ENCODE measurements at regions not wholly inside any gene's neighbourhood (a gene's known extent, or its start where the extent isn't known, plus 50 kb on each side); places are given as distances from the start of the nearest gene placed in this dataset.

DNA sequence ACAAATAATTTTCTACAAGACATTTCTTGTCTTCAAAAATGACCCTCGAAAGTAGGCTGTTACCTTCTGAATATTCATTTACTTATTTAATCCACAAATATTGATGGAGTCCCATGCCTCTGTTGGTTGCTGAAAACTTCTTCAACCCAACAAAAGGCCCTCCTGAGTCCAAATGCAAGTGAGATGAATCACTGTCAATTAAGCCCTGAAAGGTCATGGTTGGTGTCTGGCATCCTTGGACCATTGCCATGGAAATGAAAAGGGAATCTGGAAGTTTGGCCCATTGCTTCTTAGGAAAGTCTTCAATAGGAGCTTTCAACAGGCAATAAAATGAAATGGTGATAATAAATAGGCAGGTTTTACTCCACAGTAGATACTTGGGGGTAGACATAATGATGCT lies 364.7 kb upstream of the DYNLRB2 start:
- TF ChIP-seq, protein P1, sequence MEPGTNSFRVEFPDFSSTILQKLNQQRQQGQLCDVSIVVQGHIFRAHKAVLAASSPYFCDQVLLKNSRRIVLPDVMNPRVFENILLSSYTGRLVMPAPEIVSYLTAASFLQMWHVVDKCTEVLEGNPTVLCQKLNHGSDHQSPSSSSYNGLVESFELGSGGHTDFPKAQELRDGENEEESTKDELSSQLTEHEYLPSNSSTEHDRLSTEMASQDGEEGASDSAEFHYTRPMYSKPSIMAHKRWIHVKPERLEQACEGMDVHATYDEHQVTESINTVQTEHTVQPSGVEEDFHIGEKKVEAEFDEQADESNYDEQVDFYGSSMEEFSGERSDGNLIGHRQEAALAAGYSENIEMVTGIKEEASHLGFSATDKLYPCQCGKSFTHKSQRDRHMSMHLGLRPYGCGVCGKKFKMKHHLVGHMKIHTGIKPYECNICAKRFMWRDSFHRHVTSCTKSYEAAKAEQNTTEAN (CRISPR knock-in tag; IDR thresholded peaks at IDR 0.05) = no peak
- TF ChIP-seq, protein P2, sequence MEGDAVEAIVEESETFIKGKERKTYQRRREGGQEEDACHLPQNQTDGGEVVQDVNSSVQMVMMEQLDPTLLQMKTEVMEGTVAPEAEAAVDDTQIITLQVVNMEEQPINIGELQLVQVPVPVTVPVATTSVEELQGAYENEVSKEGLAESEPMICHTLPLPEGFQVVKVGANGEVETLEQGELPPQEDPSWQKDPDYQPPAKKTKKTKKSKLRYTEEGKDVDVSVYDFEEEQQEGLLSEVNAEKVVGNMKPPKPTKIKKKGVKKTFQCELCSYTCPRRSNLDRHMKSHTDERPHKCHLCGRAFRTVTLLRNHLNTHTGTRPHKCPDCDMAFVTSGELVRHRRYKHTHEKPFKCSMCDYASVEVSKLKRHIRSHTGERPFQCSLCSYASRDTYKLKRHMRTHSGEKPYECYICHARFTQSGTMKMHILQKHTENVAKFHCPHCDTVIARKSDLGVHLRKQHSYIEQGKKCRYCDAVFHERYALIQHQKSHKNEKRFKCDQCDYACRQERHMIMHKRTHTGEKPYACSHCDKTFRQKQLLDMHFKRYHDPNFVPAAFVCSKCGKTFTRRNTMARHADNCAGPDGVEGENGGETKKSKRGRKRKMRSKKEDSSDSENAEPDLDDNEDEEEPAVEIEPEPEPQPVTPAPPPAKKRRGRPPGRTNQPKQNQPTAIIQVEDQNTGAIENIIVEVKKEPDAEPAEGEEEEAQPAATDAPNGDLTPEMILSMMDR (IDR thresholded peaks at IDR 0.05) = no peak
- TF ChIP-seq ZNF317 (CRISPR knock-in tag; IDR thresholded peaks at IDR 0.05; ENCODE audit: borderline replicate concordance, low read depth) (no peak), ZNF263 (CRISPR knock-in tag; IDR thresholded peaks at IDR 0.05; ENCODE audit: low read depth) (no peak), ETV6 (CRISPR knock-in tag; IDR thresholded peaks at IDR 0.05) (no peak)
- TF ChIP-seq, protein P3, sequence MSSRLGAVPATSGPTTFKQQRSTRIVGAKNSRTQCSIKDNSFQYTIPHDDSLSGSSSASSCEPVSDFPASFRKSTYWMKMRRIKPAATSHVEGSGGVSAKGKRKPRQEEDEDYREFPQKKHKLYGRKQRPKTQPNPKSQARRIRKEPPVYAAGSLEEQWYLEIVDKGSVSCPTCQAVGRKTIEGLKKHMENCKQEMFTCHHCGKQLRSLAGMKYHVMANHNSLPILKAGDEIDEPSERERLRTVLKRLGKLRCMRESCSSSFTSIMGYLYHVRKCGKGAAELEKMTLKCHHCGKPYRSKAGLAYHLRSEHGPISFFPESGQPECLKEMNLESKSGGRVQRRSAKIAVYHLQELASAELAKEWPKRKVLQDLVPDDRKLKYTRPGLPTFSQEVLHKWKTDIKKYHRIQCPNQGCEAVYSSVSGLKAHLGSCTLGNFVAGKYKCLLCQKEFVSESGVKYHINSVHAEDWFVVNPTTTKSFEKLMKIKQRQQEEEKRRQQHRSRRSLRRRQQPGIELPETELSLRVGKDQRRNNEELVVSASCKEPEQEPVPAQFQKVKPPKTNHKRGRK (CRISPR knock-in tag; IDR thresholded peaks at IDR 0.05; ENCODE audit: borderline replicate concordance) = no peak
- TF ChIP-seq, protein P4, sequence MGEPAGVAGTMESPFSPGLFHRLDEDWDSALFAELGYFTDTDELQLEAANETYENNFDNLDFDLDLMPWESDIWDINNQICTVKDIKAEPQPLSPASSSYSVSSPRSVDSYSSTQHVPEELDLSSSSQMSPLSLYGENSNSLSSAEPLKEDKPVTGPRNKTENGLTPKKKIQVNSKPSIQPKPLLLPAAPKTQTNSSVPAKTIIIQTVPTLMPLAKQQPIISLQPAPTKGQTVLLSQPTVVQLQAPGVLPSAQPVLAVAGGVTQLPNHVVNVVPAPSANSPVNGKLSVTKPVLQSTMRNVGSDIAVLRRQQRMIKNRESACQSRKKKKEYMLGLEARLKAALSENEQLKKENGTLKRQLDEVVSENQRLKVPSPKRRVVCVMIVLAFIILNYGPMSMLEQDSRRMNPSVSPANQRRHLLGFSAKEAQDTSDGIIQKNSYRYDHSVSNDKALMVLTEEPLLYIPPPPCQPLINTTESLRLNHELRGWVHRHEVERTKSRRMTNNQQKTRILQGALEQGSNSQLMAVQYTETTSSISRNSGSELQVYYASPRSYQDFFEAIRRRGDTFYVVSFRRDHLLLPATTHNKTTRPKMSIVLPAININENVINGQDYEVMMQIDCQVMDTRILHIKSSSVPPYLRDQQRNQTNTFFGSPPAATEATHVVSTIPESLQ (CRISPR knock-in tag; IDR thresholded peaks at IDR 0.05) = no peak
- TF ChIP-seq, protein P5, sequence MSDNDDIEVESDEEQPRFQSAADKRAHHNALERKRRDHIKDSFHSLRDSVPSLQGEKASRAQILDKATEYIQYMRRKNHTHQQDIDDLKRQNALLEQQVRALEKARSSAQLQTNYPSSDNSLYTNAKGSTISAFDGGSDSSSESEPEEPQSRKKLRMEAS (CRISPR knock-in tag; IDR thresholded peaks at IDR 0.05) = no peak

All from WTC11 (cell line).